SK-N-SH (cell line): ENCODE measurements at regions not wholly inside any gene's neighbourhood (a gene's known extent, or its start where the extent isn't known, plus 50 kb on each side); places are given as distances from the start of the nearest gene placed in this dataset.

ENCODE experiments used
- CTCF ChIA-PET: fragments of 300-600, 350-600 bp; formaldehyde crosslinking; extraction: SDS; loops from one replicate; lab custom pipeline; 2021; lab: Yijun Ruan, JAX
- POLR2A ChIA-PET: fragments of 350-600 bp; sonication (Branson Sonifier 250); formaldehyde crosslinking; extraction: SDS; loops from one replicate; lab custom pipeline; 2020; ENCODE audit warnings: antibody characterized with exemption, inconsistent platforms; lab: Yijun Ruan, JAX
- DNase-seq: peaks from one replicate; pipeline ENCODE4 v3.0.0; 2012
- H2AFZ ChIP-seq: fragments of 200-600 bp; sonication (generic); 2 replicates; pipeline ENCODE4 v1.8.1; 2016; ENCODE audit warnings: antibody characterized with exemption, mild to moderate bottlenecking, low read depth
- H3F3A ChIP-seq: fragments of 200-600 bp; sonication (generic); replicated peaks from 2 replicates; pipeline ENCODE3; 2016; ENCODE audit warnings: antibody characterized with exemption, mild to moderate bottlenecking; ENCODE audit not compliant: insufficient read depth
- H3K27ac ChIP-seq, 2 experiments: fragments of 200-500 bp in 1 of 2; fragments of 200-600 bp in 1 of 2; sonication (Bioruptor generic) in 1 of 2; sonication (generic), shearing (Covaris generic) in 1 of 2; 2 replicates each; pipeline versions ENCODE4 v1.5.1 to v1.6.1; 2014 to 2016; ENCODE audit warnings: low read depth in 2 of 2, inconsistent platforms in 1 of 2, low read length in 1 of 2, mild to moderate bottlenecking in 1 of 2, mixed read lengths in 1 of 2
- H3K27me3 ChIP-seq: fragments of 200-600 bp; sonication (generic), shearing (Covaris generic); 2 replicates; pipeline ENCODE4 v1.6.1; 2016; ENCODE audit warnings: mixed run types; ENCODE audit not compliant: insufficient read depth
- H3K36me3 ChIP-seq, 2 experiments: fragments of 200-500 bp in 1 of 2; fragments of 200-600 bp in 1 of 2; sonication (Bioruptor generic) in 1 of 2; sonication (generic) in 1 of 2; replicated peaks in 1 of 2; 2 replicates each; pipeline versions ENCODE3 to v1.5.1; 2014 to 2016; ENCODE audit warnings: low read length in 1 of 2, mild to moderate bottlenecking in 1 of 2; ENCODE audit not compliant: insufficient read depth in 2 of 2, control insufficient read depth in 1 of 2
- H3K4me1 ChIP-seq, 2 experiments: fragments of 200-500 bp in 1 of 2; fragments of 200-600 bp in 1 of 2; sonication (Bioruptor generic) in 1 of 2; sonication (generic), shearing (Covaris generic) in 1 of 2; 2 replicates each; pipeline versions ENCODE4 v1.5.1 to v1.6.1; 2014 to 2016; ENCODE audit warnings: low read depth in 1 of 2, low read length in 1 of 2, mixed run types in 1 of 2; ENCODE audit not compliant: insufficient read depth in 2 of 2, control insufficient read depth in 1 of 2
- H3K4me2 ChIP-seq: fragments of 200-600 bp; sonication (generic), shearing (Covaris generic); 2 replicates; pipeline ENCODE4 v1.6.1; 2017; ENCODE audit warnings: mixed run types
- H3K4me3 ChIP-seq, 2 experiments: fragments of 200-500 bp in 1 of 2; fragments of 200-600 bp in 1 of 2; sonication (Bioruptor generic) in 1 of 2; sonication (generic), shearing (Covaris generic) in 1 of 2; 2 replicates each; pipeline versions ENCODE4 v1.5.1 to v1.8.1; 2014 to 2016; ENCODE audit warnings: low read depth in 2 of 2, inconsistent platforms in 1 of 2, low read length in 1 of 2, mild to moderate bottlenecking in 1 of 2, mixed read lengths in 1 of 2, moderate library complexity in 1 of 2
- H3K79me2 ChIP-seq: fragments of 200-600 bp; sonication (generic); 2 replicates; pipeline ENCODE4 v1.8.1; 2017; ENCODE audit warnings: mild to moderate bottlenecking; ENCODE audit not compliant: insufficient read depth
- H3K9ac ChIP-seq: fragments of 200-600 bp; sonication (generic); 2 replicates; pipeline ENCODE4 v1.6.1; 2017; ENCODE audit warnings: mixed run types
- H3K9me2 ChIP-seq: fragments of 200-600 bp; sonication (generic); 2 replicates; pipeline ENCODE4 v1.6.1; 2017; ENCODE audit warnings: mixed run types
- H3K9me3 ChIP-seq: fragments of 200-600 bp; sonication (generic); 2 replicates; pipeline ENCODE4 v1.6.1; 2017; ENCODE audit warnings: mixed run types, mild to moderate bottlenecking, moderate library complexity
- H4K20me1 ChIP-seq: fragments of 200-600 bp; sonication (generic); 2 replicates; pipeline ENCODE4 v1.6.1; 2017; ENCODE audit warnings: mild to moderate bottlenecking, mixed run types; ENCODE audit not compliant: insufficient read depth
- CHD2 ChIP-seq: fragments of 150-350 bp; IDR thresholded peaks from 2 replicates; pipeline ENCODE4 v1.6.1; 2018; ENCODE audit warnings: low read length; ENCODE audit not compliant: partially characterized antibody
- CTCF ChIP-seq: fragments of 200-600 bp; sonication (generic); IDR thresholded peaks from 2 replicates; pipeline ENCODE4 v1.6.1; 2017; ENCODE audit warnings: antibody characterized with exemption, mild to moderate bottlenecking, moderate library complexity
- EP300 ChIP-seq, 2 experiments: IDR thresholded peaks; 2 replicates each; pipeline versions ENCODE4 v1.4.0 to v1.6.1; 2012; ENCODE audit warnings: borderline replicate concordance in 1 of 2, low read depth in 1 of 2, low read length in 1 of 2
- FOXM1 ChIP-seq: IDR thresholded peaks from 2 replicates; pipeline ENCODE4 v1.4.0; 2012; ENCODE audit warnings: low read depth, mild to moderate bottlenecking
- GABPA ChIP-seq: IDR thresholded peaks from 2 replicates; pipeline ENCODE4 v1.4.0; 2012; ENCODE audit warnings: low read depth, mild to moderate bottlenecking
- GATA2 ChIP-seq: sonication (generic); formaldehyde crosslinking; IDR thresholded peaks from 2 replicates; pipeline ENCODE4 v1.5.0; 2020; ENCODE audit warnings: mild to moderate bottlenecking, missing genetic modification reagents
- JUND ChIP-seq: IDR thresholded peaks from 2 replicates; pipeline ENCODE4 v1.4.0; 2012
- MXI1 ChIP-seq: IDR thresholded peaks from 2 replicates; pipeline ENCODE4 v1.6.1; 2012; ENCODE audit warnings: mild to moderate bottlenecking, low read depth, low read length, improper control_type of control experiment
- NFIC ChIP-seq: IDR thresholded peaks from 2 replicates; pipeline ENCODE4 v1.4.0; 2012; ENCODE audit warnings: borderline replicate concordance
- REST ChIP-seq: IDR thresholded peaks from 2 replicates; pipeline ENCODE4 v1.6.1; 2012; ENCODE audit warnings: mild to moderate bottlenecking, low read depth, low read length, moderate library complexity
- RXRA ChIP-seq: IDR thresholded peaks from 2 replicates; pipeline ENCODE4 v1.4.0; 2012; ENCODE audit warnings: low read depth, mild to moderate bottlenecking, borderline replicate concordance
- TCF12 ChIP-seq: IDR thresholded peaks from 2 replicates; pipeline ENCODE4 v1.4.0; 2012
- TEAD4 ChIP-seq: IDR thresholded peaks from 2 replicates; pipeline ENCODE4 v1.4.0; 2012; ENCODE audit warnings: mild to moderate bottlenecking, borderline replicate concordance; ENCODE audit not compliant: insufficient read depth
- YY1 ChIP-seq: IDR thresholded peaks from 2 replicates; pipeline ENCODE4 v1.4.0; 2012; ENCODE audit warnings: low read depth, mild to moderate bottlenecking
- WGBS: methylation state at CpG from one replicate; pipeline ENCODE4 v1.1.6; 2017; ENCODE audit warnings: low lambda C conversion rate; 5-methylcytosine and 5-hydroxymethylcytosine counted together
- TF ChIP-seq, protein P1 (sequence below): IDR thresholded peaks from 2 replicates; pipeline ENCODE4; 2012

DNA sequence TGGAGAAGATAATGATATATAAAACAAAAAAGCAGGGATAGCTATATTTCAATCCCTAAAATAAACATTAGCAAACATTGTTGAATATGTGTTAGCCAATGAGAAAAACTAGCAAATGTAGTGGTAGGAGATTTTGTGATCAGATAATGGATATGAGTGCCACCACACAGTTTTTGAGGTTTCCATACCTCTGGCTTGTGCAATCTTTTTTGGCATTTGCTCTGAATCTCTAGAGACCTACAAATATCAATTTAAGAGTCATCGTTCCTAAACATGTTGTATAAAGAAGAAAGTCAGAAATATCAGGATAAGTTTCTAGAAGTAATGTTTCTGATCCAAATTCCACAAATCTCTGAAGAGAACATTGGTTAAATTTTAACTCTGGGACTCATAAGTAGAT, 308.7 kb downstream of the PDGFC start:
- Histone ChIP-seq H3K9me3 (no peaks in the 10 kb centered on the region), H3K27ac (no peak overlapping the region), H3K4me2 (no peak overlapping the region), H2AFZ (no peak overlapping the region), H3K36me3 (no peaks in the 10 kb centered on the region), H3K9me2 (no peaks in the 10 kb centered on the region), H3K4me1 (peaks cover 0 to 11% of the 10 kb centered on the region in 2 experiments; a peak in 1 of 4 replicates), H3K79me2 (no peaks in the 10 kb centered on the region), H3K27me3 (no peaks in the 10 kb centered on the region), H3F3A (peaks cover 7% of the 10 kb centered on the region), H3K4me3 (no peak overlapping the region), H3K9ac (no peak overlapping the region), H4K20me1 (no peaks in the 10 kb centered on the region)
- ChIA-PET POLR2A (no interaction called here), CTCF (no interaction called here)
- TF ChIP-seq, protein P1, sequence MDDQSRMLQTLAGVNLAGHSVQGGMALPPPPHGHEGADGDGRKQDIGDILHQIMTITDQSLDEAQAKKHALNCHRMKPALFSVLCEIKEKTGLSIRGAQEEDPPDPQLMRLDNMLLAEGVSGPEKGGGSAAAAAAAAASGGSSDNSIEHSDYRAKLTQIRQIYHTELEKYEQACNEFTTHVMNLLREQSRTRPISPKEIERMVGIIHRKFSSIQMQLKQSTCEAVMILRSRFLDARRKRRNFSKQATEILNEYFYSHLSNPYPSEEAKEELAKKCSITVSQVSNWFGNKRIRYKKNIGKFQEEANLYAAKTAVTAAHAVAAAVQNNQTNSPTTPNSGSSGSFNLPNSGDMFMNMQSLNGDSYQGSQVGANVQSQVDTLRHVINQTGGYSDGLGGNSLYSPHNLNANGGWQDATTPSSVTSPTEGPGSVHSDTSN, result no peak
- TF ChIP-seq REST, result no peak
- TF ChIP-seq JUND, result no peak
- no peak for TF ChIP-seq CTCF
- no peak for TF ChIP-seq CHD2
- no peak for TF ChIP-seq MXI1
- TF ChIP-seq EP300 (IDR thresholded peaks at IDR 0.05; ENCODE audit: borderline replicate concordance in 1 of 2, low read depth in 1 of 2, low read length in 1 of 2), result no peak
- TF ChIP-seq YY1, result no peak
- TF ChIP-seq GABPA, result no peak
- TF ChIP-seq NFIC, result no peak
- no peak for TF ChIP-seq FOXM1
- TF ChIP-seq TCF12, result no peak
- no peak for DNase-seq
- 55% methylated on average over 1 of the region's 1 CpG for WGBS

- H3K79me2 ChIP-seq, result no peaks in the 10 kb centered on the region
- no peaks in the 10 kb centered on the region for H3K36me3 ChIP-seq
- no peaks in the 10 kb centered on the region for H3K9me2 ChIP-seq
- H3K4me2 ChIP-seq, result no peak overlapping the region
- no peak overlapping the region for H3K27ac ChIP-seq
- no peak for DNase-seq
- peaks cover 0 to 11% of the 10 kb centered on the region in 2 experiments; a peak in 2 of 4 replicates for H3K4me1 ChIP-seq
- H2AFZ ChIP-seq, result no peak overlapping the region; the same call in 1 of the 2 replicates
- H3K9ac ChIP-seq, result no peak overlapping the region
- H3K9me3 ChIP-seq, result no peaks in the 10 kb centered on the region
- no peaks in the 10 kb centered on the region for H4K20me1 ChIP-seq
- TF ChIP-seq GATA2 (no peak), JUND (no peak), RXRA (no peak), TEAD4 (no peak), EP300 (IDR thresholded peaks at IDR 0.05; ENCODE audit: borderline replicate concordance in 1 of 2, low read depth in 1 of 2, low read length in 1 of 2) (no peak)
- CTCF ChIA-PET, result no interaction called here
- H3K27me3 ChIP-seq, result no peaks in the 10 kb centered on the region
- no peak overlapping the region for H3K4me3 ChIP-seq
- H3F3A ChIP-seq, result peaks cover 11% of the 10 kb centered on the region
- POLR2A ChIA-PET, result no interaction called here
- WGBS, result 37% methylated on average over 1 of the region's 1 CpG
Observed at GRCh38 chr4:156661555-156661954, 310.0 kb downstream of the PDGFC start.
